Ovary (tissue), 7 donors: ENCODE measurements at regions not wholly inside any gene's neighbourhood (a gene's known extent, or its start where the extent isn't known, plus 50 kb on each side); places are given as distances from the start of the nearest gene placed in this dataset.

ENCODE experiments used
- DNase-seq, 5 donors: peaks; one replicate each; pipeline ENCODE4 v3.0.0-alpha.2; 2019 to 2020
- H3K27ac ChIP-seq, 2 donors: fragments of 200-600 bp; one replicate each; pipeline versions ENCODE4 v1.5.1 to v1.8.0; 2019 to 2022
- H3K27me3 ChIP-seq: fragments of 200-600 bp; one replicate; pipeline ENCODE4 v1.8.0; 2022
- H3K36me3 ChIP-seq: fragments of 200-600 bp; sonication (generic); one replicate; pipeline ENCODE4 v1.5.1; 2019
- H3K4me1 ChIP-seq: one replicate; pipeline ENCODE4 v1.8.1; 2013; ENCODE audit warnings: mild to moderate bottlenecking, moderate library complexity; ENCODE audit not compliant: insufficient read depth
- H3K4me3 ChIP-seq: fragments of 200-600 bp; sonication (generic); one replicate; pipeline ENCODE4 v1.5.1; 2017
- H3K9me3 ChIP-seq, 2 donors: fragments of 200-600 bp in 1 of 2; sonication (generic) in 1 of 2; one replicate each; pipeline versions ENCODE4 v1.5.1 to v1.8.1; 2013 to 2019; ENCODE audit warnings: mild to moderate bottlenecking in 1 of 2, moderate library complexity in 1 of 2
- CTCF ChIP-seq, 3 donors: fragments of 450-650 bp in 2 of 3; fragments of 200-600 bp in 1 of 3; IDR thresholded peaks; one replicate each; pipeline versions ENCODE4 v1.5.1 to v1.8.0; 2016 to 2022; ENCODE audit warnings: antibody characterized with exemption in 3 of 3, mild to moderate bottlenecking in 1 of 3
- EP300 ChIP-seq: sonication (generic); formaldehyde crosslinking; IDR thresholded peaks from one replicate; pipeline ENCODE4 v1.6.1; 2017; ENCODE audit warnings: antibody characterized with exemption
- POLR2A ChIP-seq: fragments of 450-650 bp; IDR thresholded peaks from one replicate; pipeline ENCODE4 v1.6.1; 2017; ENCODE audit warnings: antibody characterized with exemption, mild to moderate bottlenecking, moderate library complexity
- WGBS, 3 donors: extraction: QIAGEN DNeasy Blood & Tissue Kit in 1 of 3; methylation state at CpG; one replicate each; pipeline versions ENCODE4 v1.1.5 to v1.1.7; 2013 to 2017; 5-methylcytosine and 5-hydroxymethylcytosine counted together
- intact Hi-C, 4 donors: fragments of 100-400 bp; cut with DNase I; formaldehyde crosslinking; loops; one replicate each; pipeline versions ENCODE4 v1.11.0 to v1.15.1; 2022 to 2023
- donor health status: DM: no; HTN: no; CAD: no; lungs with moderate emphysema.
- donor health status: DM: no; HTN: no; CAD: no.
- donor health status: Bipolar disorder and iron deficiency.
- donor health status: DM: no; HTN: no; CAD: no.
- donor health status: DM: yes; HTN: yes; CAD: no.

DNA sequence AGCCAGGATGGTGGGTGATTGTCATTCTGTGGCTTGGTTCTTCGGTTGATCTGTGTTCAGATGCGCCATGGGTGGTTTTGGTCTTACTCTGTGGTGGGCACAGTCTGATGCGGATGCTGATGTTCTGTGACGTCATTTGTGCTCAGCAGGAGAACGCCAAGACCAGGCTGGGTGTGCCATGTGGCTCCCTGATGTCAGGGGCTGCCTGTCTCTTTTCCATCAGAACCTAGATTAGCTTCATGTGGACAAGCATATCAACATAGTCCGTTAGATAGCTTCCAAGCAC lies 100.6 kb upstream of the ARL4C start:
- no peak for DNase-seq
- Histone ChIP-seq H3K27me3 (no peaks in the 10 kb centered on the region), H3K27ac (no peak overlapping the region), H3K36me3 (no peaks in the 10 kb centered on the region), H3K4me3 (no peak overlapping the region), H3K4me1 (no peaks in the 10 kb centered on the region), H3K9me3 (no peaks in the 10 kb centered on the region)
- WGBS, 3 donors, result 91 to 93% (median 93%) methylated on average over 6 of the region's 6 CpGs
- intact Hi-C loops, result no loop called here
- no peak for TF ChIP-seq CTCF (IDR thresholded peaks at IDR 0.05)
- no peak for TF ChIP-seq POLR2A
- no peak for TF ChIP-seq EP300

DNA sequence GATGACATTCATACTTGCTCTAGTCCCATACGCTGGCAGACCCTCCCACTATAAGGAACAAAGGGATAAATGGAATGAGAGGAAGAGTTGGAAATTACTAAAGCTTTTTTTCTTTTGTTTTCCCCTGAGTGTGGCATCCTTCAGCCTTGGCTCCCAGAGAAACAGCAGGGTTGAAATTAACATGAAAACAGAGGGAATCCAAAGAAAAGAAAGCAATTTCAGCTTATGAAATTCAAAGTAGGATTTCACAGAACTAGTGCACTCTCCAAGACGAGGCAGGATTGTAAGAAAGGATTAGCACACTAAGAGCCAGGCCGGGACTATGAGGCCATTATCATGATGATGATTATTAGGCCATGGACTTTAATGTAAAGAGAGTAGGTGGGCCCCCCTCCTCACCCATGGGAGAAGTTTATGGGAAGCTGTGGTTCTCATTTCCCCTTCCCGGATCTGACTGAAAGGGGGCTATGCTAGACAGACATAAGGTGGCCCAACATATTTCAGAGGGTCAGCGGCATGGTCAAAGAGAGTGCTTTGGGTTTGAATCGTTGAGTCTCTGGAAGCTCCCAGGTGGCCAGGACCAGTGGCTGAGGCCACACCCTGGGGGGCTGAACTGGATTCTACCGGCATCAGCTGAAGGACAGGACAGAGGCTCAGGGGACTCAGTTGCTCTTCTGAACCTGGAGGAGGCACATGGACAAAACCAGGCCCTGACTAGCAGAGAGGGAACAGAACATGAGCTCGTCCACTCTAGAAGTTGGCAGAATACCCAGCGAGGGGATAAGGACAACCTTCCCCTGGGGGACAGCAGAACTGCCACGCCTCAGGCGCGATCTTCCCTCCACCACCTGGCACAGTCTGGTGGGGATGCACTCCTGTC lies 100.1 kb upstream of the ARL4C start:
- no peaks in the 10 kb centered on the region for H3K36me3 ChIP-seq
- no peak for DNase-seq
- intact Hi-C loops, result no loop called here
- no peaks in the 10 kb centered on the region for H3K4me1 ChIP-seq
- no peaks in the 10 kb centered on the region for H3K9me3 ChIP-seq
- H3K4me3 ChIP-seq, result no peak overlapping the region
- H3K27me3 ChIP-seq, result no peaks in the 10 kb centered on the region
- 75 to 80% (median 80%) methylated on average over 11 to 12 of the region's 12 CpGs for WGBS, 3 donors
- TF ChIP-seq POLR2A (no peak), CTCF (IDR thresholded peaks at IDR 0.05) (no peak), EP300 (no peak)
- no peak overlapping the region for H3K27ac ChIP-seq

GRCh38 chr2:234595829-234596228 lies 98.9 kb upstream of the ARL4C start:
- 45 to 52% (median 46%) methylated on average over 3 of the region's 3 CpGs for WGBS, 3 donors
- intact Hi-C loops, result no loop called here
- no peak for TF ChIP-seq EP300
- no peak for TF ChIP-seq POLR2A
- TF ChIP-seq CTCF (IDR thresholded peaks at IDR 0.05), result no peak
- Histone ChIP-seq H3K27me3 (no peaks in the 10 kb centered on the region), H3K4me1 (no peaks in the 10 kb centered on the region), H3K9me3 (no peaks in the 10 kb centered on the region), H3K4me3 (no peak overlapping the region), H3K27ac (no peak overlapping the region), H3K36me3 (no peaks in the 10 kb centered on the region)
- no peak for DNase-seq

- intact Hi-C loops, result no loop called here
- TF ChIP-seq POLR2A (no peak), CTCF (IDR thresholded peaks at IDR 0.05) (no peak), EP300 (no peak)
- WGBS, 3 donors, result 94 to 96% (median 96%) methylated on average over 5 of the region's 5 CpGs
- Histone ChIP-seq H3K9me3 (no peaks in the 10 kb centered on the region), H3K27me3 (no peaks in the 10 kb centered on the region), H3K4me3 (no peak overlapping the region), H3K27ac (no peak overlapping the region), H3K36me3 (no peaks in the 10 kb centered on the region), H3K4me1 (no peaks in the 10 kb centered on the region)
- DNase-seq, result no peak
Measured at GRCh38 chr2:234594715-234595114, 97.8 kb upstream of the ARL4C start.
